ENCODE measurements at regions not wholly inside any gene's neighbourhood (a gene's known extent, or its start where the extent isn't known, plus 50 kb on each side); places are given as distances from the start of the nearest gene placed in this dataset.
"Not testable (repeated sequence)": the region's sequence is repeated elsewhere in the genome, so short reads cannot be mapped to it uniquely, and the experiment has no call there.

DNA sequence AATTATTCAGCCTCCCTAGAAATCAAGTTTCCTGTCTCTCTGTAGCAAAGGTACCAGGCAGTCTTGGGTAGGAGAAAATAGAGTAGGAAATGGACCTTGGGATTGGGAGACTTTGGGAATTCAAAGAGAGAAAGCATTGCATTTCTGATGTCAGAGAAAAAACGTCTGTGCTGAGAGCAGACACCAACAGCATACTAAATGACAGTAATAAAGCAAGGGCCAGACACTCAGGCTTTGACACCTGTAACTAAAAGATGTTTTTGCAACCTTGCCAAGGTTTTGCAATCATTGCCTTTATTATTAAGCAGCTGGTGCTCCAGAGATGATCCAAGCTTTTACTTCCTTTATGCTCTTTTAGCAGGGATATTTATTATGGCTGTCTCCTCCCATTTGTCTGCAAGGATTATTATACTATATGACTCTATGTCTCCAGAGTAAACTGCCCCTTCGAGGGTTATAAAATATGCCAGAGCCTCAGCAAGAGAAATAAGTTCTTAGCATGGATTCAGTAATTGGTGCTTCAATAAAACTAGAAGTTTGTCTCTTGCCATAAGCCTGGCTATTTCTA is 85.2 kb upstream of the GRAMD1B start:
- H3K4me1 Mint-ChIP-seq (ENCODE audit: low read depth), result peaks cover 2% of the 10 kb centered on the region
- peaks cover 13% of the 10 kb centered on the region for H3K27me3 Mint-ChIP-seq
- no peak for DNase-seq (ENCODE audit: low spot score, unreplicated experiment)

DNA sequence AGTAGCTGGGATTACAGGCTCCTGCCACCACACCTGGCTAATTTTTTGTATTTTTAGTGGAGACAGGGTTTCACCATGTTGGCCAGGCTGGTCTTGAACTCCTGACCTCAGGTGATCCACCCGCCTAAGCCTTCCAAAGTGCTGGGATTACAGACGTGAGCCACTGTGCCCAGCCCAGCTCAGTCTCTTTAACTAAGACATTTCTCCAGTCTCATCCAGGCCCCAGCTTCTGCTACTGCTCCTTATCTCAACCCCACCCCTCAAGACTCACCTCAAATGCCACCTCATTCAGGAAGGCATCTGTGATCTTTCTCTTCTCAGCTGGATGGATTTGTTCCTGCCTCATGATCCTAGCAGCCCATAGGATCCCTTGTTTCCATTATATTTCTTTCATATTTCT is 85.9 kb upstream of the GRAMD1B start:
- not testable (repeated sequence) for H3K4me3 Mint-ChIP-seq (ENCODE audit: low read depth); H3K27ac Mint-ChIP-seq

More for the DNA sequence above, 85.2 kb upstream of the GRAMD1B start:
- Mint-ChIP-seq H3K36me3 (ENCODE audit: insufficient read depth) (no peaks in the 10 kb centered on the region), H3K9me3 (ENCODE audit: low read depth) (peaks cover 8% of the 10 kb centered on the region), H3K4me3 (ENCODE audit: low read depth) (no peak overlapping the region), H3K27ac (no peak overlapping the region)
- TF ChIP-seq CTCF (IDR thresholded peaks at IDR 0.05; ENCODE audit: unreplicated experiment), result no peak

DNA sequence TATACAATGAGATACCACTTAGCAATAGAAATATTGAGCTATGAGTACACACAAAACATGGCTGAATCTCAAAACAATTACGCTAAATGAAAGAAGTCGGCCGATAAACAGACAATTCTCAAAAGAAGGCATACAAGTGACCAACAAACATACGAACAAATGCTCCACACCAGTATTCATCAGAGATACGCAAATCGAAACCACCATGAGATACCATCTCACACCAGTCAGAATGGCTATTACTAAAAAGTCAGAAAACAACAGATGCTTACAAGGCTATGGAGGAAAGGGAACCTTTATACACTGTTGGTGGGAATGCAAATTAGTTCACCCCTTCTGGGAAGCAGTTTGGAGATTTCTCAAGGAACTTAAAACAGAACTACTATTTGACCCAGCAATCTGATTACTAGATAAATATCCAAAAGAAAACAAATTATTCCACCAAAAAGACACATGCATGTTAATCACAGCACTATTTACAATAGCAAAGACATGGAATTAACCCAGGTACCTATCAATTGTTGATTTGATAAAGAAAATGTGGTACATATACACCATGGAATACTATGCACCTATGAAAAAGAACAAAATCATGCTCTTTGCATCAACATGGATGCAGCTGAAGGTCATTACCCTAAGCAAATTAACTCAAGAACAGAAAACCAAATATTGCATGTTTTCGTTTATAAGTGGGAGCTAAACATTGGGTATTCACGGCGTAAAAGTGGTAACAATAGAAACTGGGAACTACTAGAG is 90.9 kb upstream of the GRAMD1B start:
- no peak for TF ChIP-seq CTCF (IDR thresholded peaks at IDR 0.05; ENCODE audit: unreplicated experiment)
- DNase-seq (ENCODE audit: low spot score, unreplicated experiment), result no peak
- no peak overlapping the region for H3K4me3 Mint-ChIP-seq (ENCODE audit: low read depth)
- H3K27me3 Mint-ChIP-seq, result peaks cover 8% of the 10 kb centered on the region
- H3K4me1 Mint-ChIP-seq (ENCODE audit: low read depth), result peaks cover 2% of the 10 kb centered on the region
- H3K36me3 Mint-ChIP-seq (ENCODE audit: insufficient read depth), result no peaks in the 10 kb centered on the region
- peaks cover 2% of the 10 kb centered on the region for H3K9me3 Mint-ChIP-seq (ENCODE audit: low read depth)
- no peak overlapping the region for H3K27ac Mint-ChIP-seq

More for the DNA sequence above, 85.9 kb upstream of the GRAMD1B start:
- peaks cover 13% of the 10 kb centered on the region for H3K27me3 Mint-ChIP-seq
- H3K4me1 Mint-ChIP-seq (ENCODE audit: low read depth); H3K9me3 Mint-ChIP-seq (ENCODE audit: low read depth); DNase-seq (ENCODE audit: low spot score, unreplicated experiment); H3K36me3 Mint-ChIP-seq (ENCODE audit: insufficient read depth): not testable (repeated sequence)

DNA sequence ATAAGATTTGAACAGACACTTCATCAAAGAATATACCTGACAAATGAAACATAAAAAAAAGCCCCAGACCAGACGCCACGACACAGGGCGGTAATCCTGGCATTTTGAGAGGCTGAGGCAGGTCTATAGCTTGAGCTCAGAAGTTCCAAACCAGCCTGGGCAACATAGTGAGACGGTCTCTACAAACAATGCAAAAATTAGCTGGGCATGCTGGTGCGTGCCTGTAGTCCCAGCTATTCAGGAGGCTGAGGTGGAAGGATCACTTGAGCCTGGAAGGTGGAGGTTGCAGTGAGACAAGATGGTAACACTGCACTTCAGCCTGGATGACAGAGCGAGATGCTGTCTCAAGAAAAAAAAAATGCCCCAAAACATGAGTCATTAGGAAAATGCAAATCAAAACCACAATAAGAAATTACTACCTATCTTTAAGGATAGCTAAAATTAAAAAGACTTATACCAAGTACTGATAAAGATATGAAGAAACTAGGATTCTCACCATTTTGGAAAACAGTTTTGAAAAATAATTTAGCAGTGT is 91.7 kb upstream of the GRAMD1B start:
- Mint-ChIP-seq H3K27me3 (peaks cover 8% of the 10 kb centered on the region), H3K36me3 (ENCODE audit: insufficient read depth) (no peaks in the 10 kb centered on the region), H3K9me3 (ENCODE audit: low read depth) (peaks cover 2% of the 10 kb centered on the region), H3K27ac (no peak overlapping the region), H3K4me1 (ENCODE audit: low read depth) (peaks cover 2% of the 10 kb centered on the region), H3K4me3 (ENCODE audit: low read depth) (no peak overlapping the region)
- no peak for TF ChIP-seq CTCF (IDR thresholded peaks at IDR 0.05; ENCODE audit: unreplicated experiment)
- no peak for DNase-seq (ENCODE audit: low spot score, unreplicated experiment)

DNA sequence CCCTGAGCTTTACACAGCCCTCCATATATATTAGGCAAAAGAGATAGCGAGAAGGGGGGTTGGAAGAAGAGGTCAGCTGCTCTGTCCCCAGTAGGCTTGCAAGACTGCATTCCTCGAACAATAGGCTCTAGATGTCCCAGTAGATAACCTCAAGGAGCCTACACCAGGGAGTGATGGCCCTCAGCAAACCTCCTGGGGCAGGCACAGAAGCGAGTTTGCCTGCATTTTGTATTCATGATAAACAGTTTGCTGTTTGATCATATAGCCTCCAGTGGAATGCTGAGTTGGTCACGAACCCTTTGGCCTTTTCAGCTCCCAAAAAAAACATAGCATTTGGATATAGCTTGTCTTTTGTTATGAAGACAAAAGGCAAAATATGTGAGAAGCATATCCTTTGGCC is 95.1 kb upstream of the GRAMD1B start:
- Mint-ChIP-seq H3K4me3 (ENCODE audit: low read depth) (no peak overlapping the region), H3K27ac (no peak overlapping the region), H3K27me3 (peaks cover 4% of the 10 kb centered on the region), H3K36me3 (ENCODE audit: insufficient read depth) (no peaks in the 10 kb centered on the region), H3K9me3 (ENCODE audit: low read depth) (peaks cover 2% of the 10 kb centered on the region), H3K4me1 (ENCODE audit: low read depth) (peaks cover 6% of the 10 kb centered on the region)
- DNase-seq (ENCODE audit: low spot score, unreplicated experiment), result no peak
- no peak for TF ChIP-seq CTCF (IDR thresholded peaks at IDR 0.05; ENCODE audit: unreplicated experiment)

DNA sequence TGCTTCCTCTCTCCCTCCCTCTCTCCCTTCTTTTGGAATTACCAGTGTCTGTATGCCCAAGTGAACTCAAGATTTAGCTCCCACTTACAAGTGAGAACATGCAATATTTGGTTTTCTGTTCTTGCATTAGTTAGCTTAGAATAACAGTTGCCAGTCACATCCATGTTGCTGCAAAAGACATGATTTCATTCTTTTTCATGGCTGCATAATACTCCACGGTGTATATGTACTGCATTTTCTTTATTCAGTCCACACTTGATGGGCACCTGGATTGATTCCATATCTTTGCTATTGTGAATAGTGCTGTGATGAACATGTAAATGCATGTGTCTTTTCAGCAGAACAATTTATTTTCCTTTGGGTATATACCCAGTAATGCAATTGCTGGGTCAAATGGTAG is 97.5 kb upstream of the GRAMD1B start:
- H3K36me3 Mint-ChIP-seq (ENCODE audit: insufficient read depth); H3K27ac Mint-ChIP-seq: not testable (repeated sequence)
- H3K4me1 Mint-ChIP-seq (ENCODE audit: low read depth), result peaks cover 14% of the 10 kb centered on the region

More for the DNA sequence above, 97.5 kb upstream of the GRAMD1B start:
- peaks cover 11% of the 10 kb centered on the region for H3K27me3 Mint-ChIP-seq
- DNase-seq (ENCODE audit: low spot score, unreplicated experiment); H3K4me3 Mint-ChIP-seq (ENCODE audit: low read depth); H3K9me3 Mint-ChIP-seq (ENCODE audit: low read depth): not testable (repeated sequence)
